NCI-H524 treated with DMSO at 0.1 percent for 48 hours (cell line): ENCODE measurements at regions not wholly inside any gene's neighbourhood (a gene's known extent, or its start where the extent isn't known, plus 50 kb on each side); places are given as distances from the start of the nearest gene placed in this dataset.

Experiments
- DNase-seq: peaks from one replicate; lab custom pipeline; 2025; lab: John Stamatoyannopoulos, UW

DNA sequence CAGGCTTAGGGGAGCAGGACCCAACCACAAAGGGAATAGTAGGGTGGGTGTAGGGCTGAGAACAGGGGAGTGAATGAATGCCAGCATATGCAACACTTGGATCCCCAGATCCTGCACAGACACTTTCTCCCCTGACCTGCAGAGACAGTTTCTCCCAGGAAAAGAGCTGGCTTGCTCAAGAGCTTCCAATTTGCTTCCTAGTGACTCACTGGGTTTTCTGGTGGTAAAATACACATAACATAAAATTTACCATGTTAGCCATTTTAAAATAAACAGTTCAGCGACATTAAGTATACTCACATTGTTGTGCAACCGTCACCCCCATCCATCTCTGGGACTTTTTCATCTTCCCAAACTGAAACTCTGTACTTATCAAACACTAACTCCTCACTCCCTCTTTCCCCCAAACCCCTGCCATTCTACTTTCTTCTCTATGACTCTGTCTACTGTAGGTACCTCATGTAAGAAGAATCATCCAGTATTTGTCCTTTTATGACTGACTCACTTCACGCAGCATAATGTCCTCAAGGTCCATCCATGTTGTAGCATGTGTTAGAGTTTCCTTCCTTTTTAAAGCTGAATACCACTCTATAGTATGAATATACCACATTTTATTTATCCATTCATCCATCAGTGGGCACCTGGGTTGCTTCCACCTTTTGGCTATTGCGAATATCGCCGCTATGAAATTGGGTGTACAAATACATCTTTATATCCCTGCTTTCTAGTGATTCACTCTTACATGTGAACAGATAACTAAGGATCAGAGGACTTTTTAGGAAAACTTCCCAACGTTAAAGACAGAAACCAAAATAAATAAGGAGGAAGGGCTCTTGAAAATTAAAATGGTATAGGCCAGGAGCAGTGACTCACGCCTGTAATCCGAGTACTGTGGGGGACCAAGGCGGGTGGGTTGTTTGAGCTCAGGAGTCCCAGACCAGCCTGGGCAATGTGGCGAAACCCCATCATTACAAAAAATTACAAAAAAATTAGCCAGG lies 95.6 kb upstream of the TJP1 start:
- DNase-seq, result no peak

DNA sequence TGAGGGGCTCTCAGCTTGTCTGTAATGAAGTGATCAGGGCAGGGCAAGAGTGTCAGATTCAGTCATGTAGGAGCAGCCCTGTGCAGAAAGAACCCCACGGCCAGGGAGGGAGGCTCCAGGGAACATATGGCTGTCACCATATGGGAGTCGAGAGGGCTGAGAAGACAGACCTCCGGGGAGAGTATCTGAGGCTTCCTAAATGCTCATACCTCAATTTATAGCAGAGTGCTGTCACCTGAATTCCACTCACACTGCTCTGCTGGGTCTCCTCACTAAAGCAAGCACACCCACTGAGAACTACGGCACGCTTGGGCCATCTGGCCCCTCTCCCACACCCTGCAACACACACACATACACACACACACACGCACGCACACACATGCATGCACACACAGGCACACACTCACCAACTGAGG lies 92.3 kb upstream of the TJP1 start:
- peak; percentile 99 for DNase-seq

DNA sequence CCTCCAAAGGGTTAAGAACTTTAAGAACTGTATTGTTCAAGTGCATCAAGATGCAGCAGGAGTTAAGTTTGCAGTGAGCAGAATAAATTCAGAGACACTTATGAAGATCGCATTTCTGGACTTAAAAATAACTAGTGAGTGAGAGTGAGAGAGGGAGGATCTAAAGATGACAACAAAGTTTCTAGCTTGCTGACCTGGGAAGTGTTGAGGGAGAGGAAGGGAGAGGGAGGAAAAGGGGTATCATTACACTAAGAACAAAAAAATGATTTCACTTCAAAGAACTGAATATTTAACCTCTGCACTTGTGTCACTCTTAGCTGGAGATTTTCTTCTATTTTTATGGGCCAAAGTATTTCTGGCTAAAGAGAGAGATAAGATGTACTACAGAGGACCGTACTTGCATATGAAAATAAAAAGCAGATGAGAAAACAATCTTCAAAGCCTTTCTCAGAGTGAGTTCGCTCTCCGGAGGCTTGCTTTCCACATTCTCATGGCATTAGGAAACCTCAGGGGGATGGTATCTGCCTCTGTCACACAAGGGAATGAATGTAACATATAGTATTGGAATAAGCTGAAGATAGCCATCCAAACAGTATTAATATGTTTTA lies 91.4 kb upstream of the TJP1 start:
- no peak for DNase-seq

DNA sequence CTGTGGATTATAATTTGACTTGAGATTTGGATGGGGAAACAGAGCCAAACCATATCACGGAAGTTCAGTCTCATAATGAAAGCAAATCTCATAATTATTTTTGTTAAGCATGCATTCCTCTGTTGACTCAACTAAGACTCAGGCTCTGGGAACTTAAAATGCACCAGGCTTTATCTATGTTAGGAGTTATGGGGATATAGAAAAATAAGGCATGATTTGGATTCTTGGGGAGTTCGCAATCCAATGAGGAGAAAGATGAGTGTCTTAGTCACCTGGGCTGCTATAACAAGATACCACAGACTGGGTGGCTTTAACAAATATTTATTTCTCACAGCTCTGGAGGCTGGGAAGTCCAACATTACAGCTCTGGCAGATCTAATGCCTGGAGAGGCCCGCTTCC lies 89.4 kb upstream of the TJP1 start:
- DNase-seq, result no peak

DNA sequence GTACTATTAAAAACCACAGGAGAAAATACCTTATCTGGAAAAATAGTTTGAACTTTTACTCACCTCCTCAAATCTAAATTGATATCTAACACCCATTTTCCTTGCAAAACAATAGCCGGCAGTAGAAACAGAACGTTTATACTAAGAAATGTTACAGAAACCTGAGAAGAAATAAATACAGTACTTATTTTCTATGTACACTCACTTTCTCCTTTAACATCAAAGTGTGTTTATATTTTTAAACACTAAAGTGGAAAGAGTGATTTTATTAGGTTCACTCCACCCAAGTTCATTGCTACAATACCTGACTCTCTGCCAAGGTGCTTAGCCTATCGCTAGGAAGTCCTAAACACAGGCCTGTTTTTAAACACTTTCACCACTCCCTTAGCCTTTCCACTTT lies 87.8 kb upstream of the TJP1 start:
- no peak for DNase-seq

DNA sequence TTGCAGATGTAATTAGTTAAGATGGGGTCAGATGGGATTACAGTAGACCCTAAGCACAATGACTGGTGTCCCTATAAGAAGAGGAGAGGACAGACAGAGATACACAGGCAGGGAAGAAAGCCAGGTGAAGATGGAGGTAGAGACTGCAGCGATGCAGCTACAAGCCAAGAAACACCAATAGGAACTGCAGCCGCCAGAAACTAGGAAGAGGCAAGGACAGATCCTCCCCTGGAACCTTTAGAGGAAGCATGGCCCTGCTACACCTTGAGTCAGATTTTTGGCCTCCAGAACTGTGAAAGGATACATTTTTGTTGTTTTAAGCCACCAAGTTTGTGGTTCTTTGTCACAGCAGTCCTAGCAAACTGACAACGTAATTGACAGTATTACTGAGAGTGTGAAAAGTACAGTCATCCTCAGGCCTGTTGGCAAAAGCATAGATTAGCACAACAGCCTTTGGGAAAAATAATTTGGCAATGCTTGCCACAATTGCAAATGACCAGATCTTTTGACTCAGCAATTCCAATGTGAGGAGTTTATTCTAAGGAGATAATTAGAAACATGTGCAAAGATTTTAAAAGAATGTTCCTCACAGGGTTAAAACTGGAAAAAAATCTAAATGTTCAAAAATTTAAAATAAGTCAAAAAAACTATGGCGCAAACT lies 82.6 kb upstream of the TJP1 start:
- no peak for DNase-seq

DNA sequence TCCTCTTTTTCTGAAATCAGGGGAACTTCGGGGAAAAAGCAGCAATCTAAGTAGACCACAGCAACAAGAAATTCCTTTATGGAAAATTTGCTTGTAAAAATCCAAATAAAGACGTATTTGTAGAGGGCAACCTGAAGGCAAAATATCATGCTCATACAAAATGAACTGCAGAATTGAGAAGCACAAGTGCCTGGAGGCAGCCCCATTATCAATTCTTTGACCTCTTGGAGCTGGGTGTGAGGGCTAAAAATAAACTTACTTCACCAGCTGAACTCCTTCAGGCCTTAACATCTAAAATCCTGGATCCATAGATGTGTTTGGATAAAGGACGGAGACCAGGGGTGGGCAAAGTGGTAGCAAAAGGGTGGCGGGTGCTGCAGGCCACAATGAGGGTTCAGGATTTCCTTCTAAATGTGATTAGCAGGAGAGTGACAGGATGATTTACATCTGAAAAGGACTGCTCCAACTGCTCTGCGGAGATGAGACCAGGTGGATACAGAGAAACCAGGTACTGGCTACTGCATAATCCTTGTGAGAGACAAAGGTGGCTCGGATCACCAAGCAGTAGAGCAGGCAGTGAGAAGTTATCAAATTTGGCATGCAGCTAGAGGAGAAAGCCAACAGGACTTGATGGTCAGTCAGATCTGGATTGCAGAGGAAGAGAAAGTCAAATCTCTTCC lies 81.7 kb upstream of the TJP1 start:
- DNase-seq, result no peak

DNA sequence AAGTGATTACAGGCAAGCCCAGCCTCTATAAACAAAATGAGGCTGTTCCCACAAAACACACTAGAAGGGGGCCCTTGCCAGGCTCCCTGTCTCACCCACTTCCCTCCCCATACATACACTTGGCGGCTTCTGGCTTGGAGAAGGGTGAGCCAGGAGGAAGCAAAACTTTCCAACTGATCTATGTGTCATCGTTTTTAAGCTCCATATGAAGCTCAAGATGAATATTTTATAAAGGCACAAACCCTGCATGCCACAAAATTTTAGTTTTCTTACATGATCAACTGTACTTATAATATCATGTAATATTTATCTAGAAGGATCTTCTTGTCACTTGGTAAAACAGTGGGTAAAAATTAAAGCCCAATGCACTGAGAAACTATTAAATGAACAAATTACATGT lies 80.8 kb upstream of the TJP1 start:
- DNase-seq, result no peak

DNA sequence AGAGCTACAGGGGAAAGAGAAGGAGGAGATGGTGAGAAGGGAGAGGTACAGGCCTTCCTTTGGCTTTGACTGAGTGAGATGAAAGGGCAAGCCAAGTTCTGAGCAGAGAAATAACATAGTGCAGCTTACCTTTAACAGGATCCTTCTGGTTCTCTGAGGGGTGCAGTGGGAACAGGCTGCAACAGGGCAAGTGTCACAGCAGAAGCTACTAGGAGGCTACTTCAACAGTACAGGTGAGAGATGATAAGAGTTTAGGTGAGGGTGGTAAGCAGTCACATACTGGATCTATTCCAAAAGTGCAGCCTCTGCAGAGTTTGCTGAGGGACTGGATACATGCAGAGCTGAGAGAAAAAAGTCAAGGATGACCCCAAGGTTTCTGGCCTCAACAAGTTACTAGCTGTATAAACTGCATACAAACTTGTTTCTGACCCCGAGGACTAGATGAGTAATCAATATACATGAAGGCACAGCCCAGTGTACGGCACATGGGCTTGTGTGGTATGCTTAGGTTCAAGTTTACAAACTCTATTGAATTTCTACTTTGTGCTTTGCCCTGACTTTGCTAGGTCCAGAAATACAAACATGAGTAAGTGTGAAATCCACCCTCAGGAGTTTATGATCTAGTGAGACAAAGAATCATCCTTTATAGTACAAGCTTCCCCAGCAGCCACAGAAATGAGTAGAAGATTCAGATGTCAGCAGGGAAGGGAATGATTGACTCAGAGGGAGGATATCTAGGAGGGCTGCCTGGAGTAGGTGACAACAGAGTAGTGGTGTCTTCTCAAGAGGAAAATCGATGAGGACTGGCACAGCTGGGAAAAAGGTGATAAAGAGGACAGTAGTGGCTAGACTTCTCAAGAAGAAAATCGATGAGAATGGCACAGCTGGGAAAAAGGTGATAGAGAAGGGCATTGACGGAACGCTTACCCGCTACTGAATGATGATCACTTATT lies 78.2 kb upstream of the TJP1 start:
- DNase-seq, result no peak

DNA sequence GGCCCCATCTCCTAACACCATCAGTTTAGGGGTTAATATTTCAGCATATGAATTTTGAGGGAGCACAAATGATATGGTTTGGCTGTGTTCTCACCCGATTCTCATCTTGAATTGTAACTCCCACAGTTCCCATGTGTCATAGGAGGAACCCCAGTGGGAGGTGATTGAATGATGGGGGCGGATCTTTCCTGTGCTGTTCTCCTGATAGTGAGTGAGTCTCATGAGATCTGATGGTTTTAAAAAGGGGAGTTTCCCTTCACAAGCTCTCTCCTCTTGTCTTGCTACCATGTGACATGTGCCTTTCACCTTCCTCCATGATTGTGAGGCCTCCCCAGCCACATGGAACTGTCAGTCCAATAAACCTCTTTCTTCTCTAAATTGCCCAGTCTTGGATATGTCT lies 73.8 kb upstream of the TJP1 start:
- no peak for DNase-seq

DNA sequence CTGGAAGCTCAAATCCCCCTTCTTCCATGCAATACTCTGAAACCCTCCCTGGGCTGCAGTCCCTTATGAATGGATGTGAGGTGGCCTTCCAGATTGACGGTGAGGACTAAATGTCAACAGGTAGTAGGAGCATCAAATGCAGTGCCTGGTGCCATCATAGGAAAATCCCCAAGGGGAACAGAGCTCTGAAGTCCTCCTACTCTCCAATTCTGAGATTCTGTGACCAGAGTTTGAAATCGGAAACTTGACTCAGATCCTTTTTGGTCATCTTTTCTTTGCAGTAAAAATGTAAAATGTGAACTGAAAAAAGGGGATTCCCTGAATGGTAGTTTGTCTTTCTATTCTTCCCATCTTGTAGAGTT lies 68.8 kb upstream of the TJP1 start:
- DNase-seq, result no peak

DNA sequence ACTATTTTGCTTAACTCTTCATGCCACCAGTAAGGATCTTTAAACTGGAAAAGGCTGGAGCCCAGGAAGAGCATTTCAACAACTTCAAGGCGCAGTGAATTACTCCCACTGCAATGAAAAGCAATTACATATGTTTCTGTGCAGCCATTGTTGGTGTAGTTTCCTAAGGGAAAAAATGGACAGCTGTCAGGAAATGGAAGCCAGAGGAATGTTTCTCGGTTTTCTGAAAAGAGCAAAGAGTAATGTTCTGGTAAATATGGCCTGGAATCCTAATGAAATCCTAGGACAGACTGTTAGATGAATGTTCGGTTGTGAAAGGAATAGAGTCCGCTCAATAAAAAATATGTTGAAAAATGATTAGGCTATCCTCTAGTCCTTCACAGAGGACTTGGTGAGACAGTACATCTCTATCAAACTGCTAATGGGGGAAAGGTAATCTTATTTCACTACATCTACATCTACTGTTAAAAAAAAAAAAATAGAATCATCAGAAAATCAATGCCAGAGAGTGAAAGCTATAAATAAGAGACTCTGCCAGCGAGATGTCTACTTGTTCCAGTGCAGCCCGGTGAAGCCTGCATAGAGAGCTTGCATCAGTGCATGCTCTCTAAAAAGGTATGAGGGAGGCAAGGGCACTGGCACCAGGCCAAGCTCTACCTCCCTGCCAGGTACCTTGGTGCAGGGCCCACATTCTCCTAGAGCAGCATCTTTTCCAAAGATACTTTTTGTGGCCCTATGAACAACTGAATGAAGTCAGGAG lies 68.2 kb upstream of the TJP1 start:
- DNase-seq, result no peak

DNA sequence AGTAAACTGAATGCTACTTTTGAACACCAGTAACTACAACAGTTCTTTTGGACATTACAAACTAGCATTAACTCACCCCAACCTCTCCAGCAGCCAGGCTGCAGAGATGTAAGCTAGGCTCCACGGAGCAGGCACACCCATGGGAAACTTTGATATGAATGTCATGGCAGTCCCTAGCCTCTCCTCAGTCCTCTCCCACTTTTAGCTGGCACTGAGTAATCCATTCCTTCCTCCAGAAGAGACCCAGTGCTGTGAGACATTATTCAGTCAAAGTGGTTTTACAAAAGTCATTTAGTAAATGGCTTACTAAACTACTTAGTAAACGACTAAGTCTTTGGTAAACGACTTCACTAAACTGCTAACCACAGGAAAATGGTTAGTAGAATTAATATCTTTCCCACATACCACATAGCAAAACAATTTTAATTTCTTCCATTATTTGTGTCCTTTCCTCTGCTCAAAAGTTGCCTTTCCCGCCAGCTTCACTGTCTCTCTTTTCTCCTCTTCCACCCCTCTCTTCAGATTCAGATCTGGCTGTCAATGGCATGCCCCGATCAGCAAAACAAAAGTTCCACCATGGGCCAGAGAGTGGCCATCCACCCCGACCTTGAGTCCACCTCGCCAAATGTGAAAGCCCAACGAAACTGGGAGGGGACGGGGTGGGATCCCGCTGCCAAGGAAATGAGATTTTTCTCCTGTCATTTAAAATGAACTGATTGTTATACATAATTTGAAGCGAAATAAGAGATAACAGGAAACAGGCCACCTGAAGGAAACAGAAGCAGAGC lies 67.5 kb upstream of the TJP1 start:
- DNase-seq, result no peak

DNA sequence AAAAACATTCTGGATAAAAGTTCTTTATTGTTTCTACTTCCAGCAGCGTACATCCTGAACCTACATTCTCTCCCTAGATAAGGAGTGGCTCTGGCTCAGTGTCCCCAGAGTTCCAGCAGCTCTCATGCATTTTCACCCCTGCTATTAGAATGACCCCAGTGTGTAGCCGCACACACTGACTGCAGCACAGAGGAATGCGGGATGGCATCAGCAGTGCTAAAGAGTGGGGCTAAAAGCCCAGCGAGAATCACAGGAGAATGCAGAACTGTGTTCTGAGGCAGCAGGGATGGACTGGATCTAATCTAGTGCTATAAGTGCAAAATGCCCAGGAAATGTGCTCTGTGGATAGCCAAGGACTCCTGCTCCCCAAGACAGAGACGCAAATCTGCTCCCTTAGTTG lies 66.4 kb upstream of the TJP1 start:
- no peak for DNase-seq

DNA sequence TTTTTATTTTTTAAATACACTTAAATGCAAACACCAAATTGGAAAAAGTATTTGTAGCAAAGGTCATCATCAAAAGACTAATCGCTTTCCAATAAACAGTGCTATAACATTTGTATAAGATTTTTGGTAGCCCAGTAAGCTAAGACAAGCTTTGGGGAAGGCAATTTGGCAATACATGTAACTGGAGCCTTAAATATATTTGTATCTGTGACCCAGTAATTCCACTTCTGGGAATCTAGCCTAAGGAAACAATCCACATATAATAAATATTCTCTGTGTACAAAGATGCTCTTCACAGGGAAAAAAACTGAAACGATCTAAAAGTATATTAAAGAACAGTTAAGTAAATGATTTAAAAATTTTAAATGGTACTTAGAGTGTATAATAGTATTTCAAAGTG lies 65.5 kb upstream of the TJP1 start:
- no peak for DNase-seq

DNA sequence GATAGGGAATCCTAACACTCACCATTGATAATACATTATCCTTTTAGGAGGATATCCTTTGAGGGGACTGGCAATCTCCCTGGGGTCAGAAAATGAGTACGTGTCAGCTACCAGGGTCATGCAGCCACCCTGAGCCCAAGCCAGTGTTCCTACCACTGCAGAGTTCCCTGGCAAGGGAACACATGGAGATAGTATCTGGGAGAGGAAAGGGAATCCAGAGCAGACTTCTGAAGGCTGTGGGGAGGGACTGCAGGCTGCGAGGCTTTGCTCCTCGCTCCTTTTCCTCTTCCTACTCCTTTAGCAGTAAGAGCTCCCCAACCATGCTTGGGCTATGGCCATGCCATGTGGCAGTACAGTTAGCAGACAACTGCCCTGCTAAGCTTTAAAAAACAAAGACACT lies 62.9 kb upstream of the TJP1 start:
- no peak for DNase-seq

DNA sequence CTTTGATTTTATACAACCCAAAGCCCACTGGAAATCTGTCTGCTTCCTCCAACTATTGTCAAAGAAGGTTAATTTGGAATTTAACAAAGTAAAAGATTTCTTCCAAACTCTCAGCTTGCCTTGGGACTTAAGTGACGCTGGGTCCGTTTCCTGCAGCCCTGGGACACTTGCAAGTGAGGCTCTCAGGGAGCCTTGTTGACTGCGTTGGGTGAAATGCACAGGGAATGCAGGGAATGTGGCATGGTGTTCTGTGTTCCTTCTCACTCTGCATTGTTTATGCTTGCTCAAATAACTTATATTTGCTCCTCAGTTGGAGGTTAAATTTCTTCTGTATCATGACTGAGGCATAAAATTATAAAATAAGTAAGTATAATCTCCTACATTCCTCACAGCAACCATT lies 60.9 kb upstream of the TJP1 start:
- DNase-seq, result no peak

DNA sequence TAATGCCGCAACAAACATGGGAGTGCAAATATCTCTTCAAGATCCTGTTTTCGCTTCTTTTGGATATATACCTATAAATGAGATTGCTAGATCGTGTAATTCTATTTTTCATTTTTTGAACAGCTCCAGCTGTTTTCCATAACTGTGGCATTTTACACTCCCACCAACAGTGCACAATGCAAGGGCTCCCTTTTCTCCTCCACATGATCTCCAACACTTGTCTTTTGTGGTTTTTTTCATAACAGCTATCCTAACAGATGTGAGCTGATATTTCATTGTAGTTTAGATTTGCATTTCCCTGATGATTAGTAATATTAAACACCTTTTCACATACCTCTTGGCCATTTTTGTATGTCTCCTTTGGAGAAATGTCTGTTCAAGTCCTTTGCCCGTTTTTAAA lies 58.6 kb upstream of the TJP1 start:
- DNase-seq, result no peak

DNA sequence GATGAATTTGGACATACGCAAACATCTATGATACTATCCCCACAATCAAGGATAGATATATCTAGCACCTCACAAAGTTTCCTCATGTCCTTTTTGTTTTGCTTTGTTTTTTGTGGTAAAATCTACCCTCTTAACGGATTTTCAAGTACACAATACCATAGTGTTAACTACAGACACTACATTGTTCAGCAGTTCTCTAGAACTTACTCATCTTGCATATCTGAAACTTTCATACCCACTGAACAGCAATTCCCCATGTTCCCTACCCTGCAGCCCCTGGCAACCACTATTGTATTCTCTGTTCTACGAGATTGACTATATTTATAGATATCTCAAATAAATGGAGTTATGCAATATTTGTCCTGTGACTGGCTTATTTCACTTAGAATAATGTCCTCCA lies 58.1 kb upstream of the TJP1 start:
- no peak for DNase-seq

DNA sequence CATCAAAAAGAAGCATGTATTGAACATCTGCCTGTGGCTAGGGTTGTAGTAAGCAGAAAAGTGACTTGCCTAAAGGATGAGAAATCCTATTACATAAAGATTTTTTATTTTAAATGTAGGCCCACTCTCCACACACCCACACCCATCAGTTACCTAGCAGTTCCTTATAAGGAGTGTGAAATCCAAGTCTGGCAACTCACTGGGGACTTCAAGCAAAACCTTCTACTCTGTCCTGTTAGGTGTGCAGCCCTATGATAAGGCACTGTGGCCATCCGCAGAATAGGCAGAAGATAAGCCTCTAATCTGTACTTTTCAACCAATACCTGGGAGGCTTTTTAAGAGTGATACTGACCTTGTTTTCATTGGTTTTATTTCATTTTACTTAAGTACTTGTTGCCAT lies 52.7 kb upstream of the TJP1 start:
- no peak for DNase-seq
